Stimulated activated naive CD8-positive, alpha-beta T cell treated with anti-CD3 and anti-CD28 coated beads, Interleukin-15, Interleukin-2, amounts not matched to agents 100 U/mL and 50 U/mL, for 24 hours (primary cell): ENCODE measurements at regions not wholly inside any gene's neighbourhood (a gene's known extent, or its start where the extent isn't known, plus 50 kb on each side); places are given as distances from the start of the nearest gene placed in this dataset.

Experiments used
- ATAC-seq: fragments of 150-1000 bp; cut with Tn5 transposase; one replicate; pipeline ENCODE4 v1.10.0; 2021
- DNase-seq: peaks from one replicate; pipeline ENCODE4 v3.0.0; 2021

- ATAC-seq: no peak
Observed at GRCh38 chr6:134712311-134712710, 237.6 kb downstream of the ALDH8A1 start.

GRCh38 chr6:134708079-134708478 lies 241.8 kb downstream of the ALDH8A1 start:
- no peak for DNase-seq
- no peak for ATAC-seq

More at GRCh38 chr6:134712311-134712710, 237.6 kb downstream of the ALDH8A1 start:
- no peak for DNase-seq

- DNase-seq (no peak), ATAC-seq (no peak)
Observed at GRCh38 chr6:134707342-134708031, 242.4 kb downstream of the ALDH8A1 start.

- DNase-seq (no peak), ATAC-seq (no peak)
Observed at GRCh38 chr6:134706806-134707205, 243.1 kb downstream of the ALDH8A1 start.

- ATAC-seq (no peak), DNase-seq (no peak)
Observed at GRCh38 chr6:134706153-134706552, 243.7 kb downstream of the ALDH8A1 start.

- ATAC-seq (no peak), DNase-seq (no peak)
Observed at GRCh38 chr6:134703206-134703605, 246.7 kb downstream of the ALDH8A1 start.

GRCh38 chr6:134702279-134702678 lies 247.6 kb downstream of the ALDH8A1 start:
- ATAC-seq: no peak
- DNase-seq: no peak

GRCh38 chr6:134701301-134701700 lies 248.6 kb downstream of the ALDH8A1 start:
- no peak for DNase-seq
- no peak for ATAC-seq

- ATAC-seq (no peak), DNase-seq (no peak)
Observed at GRCh38 chr6:134698228-134698627, 251.7 kb downstream of the ALDH8A1 start.

- DNase-seq: no peak
- no peak for ATAC-seq
Observed at GRCh38 chr6:134692008-134692407, 257.9 kb downstream of the ALDH8A1 start.

GRCh38 chr6:134691180-134691579 lies 258.7 kb downstream of the ALDH8A1 start:
- ATAC-seq: no peak
- DNase-seq: no peak

GRCh38 chr6:134690048-134690447 lies 259.9 kb downstream of the ALDH8A1 start:
- no peak for ATAC-seq
- no peak for DNase-seq

GRCh38 chr6:134689641-134690040 lies 260.3 kb downstream of the ALDH8A1 start:
- DNase-seq (no peak), ATAC-seq (no peak)

- ATAC-seq: no peak
Observed at GRCh38 chr6:134689177-134689576, 260.7 kb downstream of the ALDH8A1 start.

GRCh38 chr6:134686071-134686470 lies 263.8 kb downstream of the ALDH8A1 start:
- DNase-seq: no peak
- ATAC-seq: no peak

More at GRCh38 chr6:134689177-134689576, 260.7 kb downstream of the ALDH8A1 start:
- DNase-seq: no peak

- no peak for DNase-seq
- no peak for ATAC-seq
Observed at GRCh38 chr6:134684423-134684795, 265.5 kb downstream of the ALDH8A1 start.

- no peak for DNase-seq
- no peak for ATAC-seq
Observed at GRCh38 chr6:134683783-134684422, 266.0 kb downstream of the ALDH8A1 start.

- ATAC-seq (no peak), DNase-seq (no peak)
Observed at GRCh38 chr6:134680433-134680832, 269.5 kb downstream of the ALDH8A1 start.

- ATAC-seq (no peak), DNase-seq (no peak)
Observed at GRCh38 chr6:134680021-134680420, 269.9 kb downstream of the ALDH8A1 start.

- no peak for DNase-seq
- ATAC-seq: no peak
Observed at GRCh38 chr6:134678436-134678889, 271.4 kb downstream of the ALDH8A1 start.

GRCh38 chr6:134676307-134677281 lies 273.3 kb downstream of the ALDH8A1 start:
- ATAC-seq (no peak), DNase-seq (no peak)
